ENCODE measurements at regions not wholly inside any gene's neighbourhood (a gene's known extent, or its start where the extent isn't known, plus 50 kb on each side); places are given as distances from the start of the nearest gene placed in this dataset.

DNA sequence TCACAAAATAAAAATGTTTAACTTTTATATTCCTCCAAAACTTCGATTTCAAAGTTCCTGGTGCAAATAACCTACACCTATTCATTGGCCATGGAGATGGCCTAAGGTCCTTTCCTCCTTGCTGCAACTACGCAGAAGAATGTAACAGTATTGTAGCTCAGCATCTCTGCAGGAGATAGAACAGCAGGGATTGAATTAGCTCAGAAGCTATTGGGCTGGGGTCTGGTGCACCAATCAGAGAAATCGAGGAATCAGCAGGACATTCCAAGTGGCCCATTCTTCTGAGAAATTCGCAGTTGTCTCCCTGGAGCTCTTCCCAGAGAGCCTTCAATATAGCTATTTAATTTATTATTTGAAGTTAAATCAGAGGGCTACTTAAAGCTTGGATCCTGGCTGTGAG lies 560.6 kb downstream of the GATA3 start:
- Histone ChIP-seq H3K27me3 (ENCODE audit: insufficient read depth, low read length) (no peaks in the 10 kb centered on the region), H4K20me1 (ENCODE audit: insufficient read depth) (no peaks in the 10 kb centered on the region), H3K4me3 (replicated peaks in 1 of 2; ENCODE audit: low read depth in 1 of 2, low read length in 2 of 2) (no peak overlapping the region), H3K9ac (ENCODE audit: low read length) (no peak overlapping the region), H3K4me2 (ENCODE audit: low read length) (no peak overlapping the region), H3K4me1 (ENCODE audit: control insufficient read depth in 1 of 2, insufficient read depth in 2 of 2, low read length in 2 of 2) (no peaks in the 10 kb centered on the region), H3K36me3 (ENCODE audit: control insufficient read depth in 1 of 2, insufficient read depth in 2 of 2, low read length in 2 of 2) (no peaks in the 10 kb centered on the region), H2AFZ (ENCODE audit: low read depth, low read length, poor library complexity, severe bottlenecking) (no peak overlapping the region), H3K27ac (ENCODE audit: low read depth, low read length) (no peak overlapping the region), H3K79me2 (ENCODE audit: insufficient read depth, low read length) (no peaks in the 10 kb centered on the region), H3K9me2 (ENCODE audit: insufficient read depth) (no peaks in the 10 kb centered on the region), H3K9me3 (ENCODE audit: control insufficient read depth in 1 of 2, insufficient read depth in 1 of 2, low read depth in 1 of 2, low read length in 2 of 2) (peaks cover 0 to 10% of the 10 kb centered on the region in 2 experiments; a peak in 3 of 4 replicates)
- ATAC-seq (no peak), DNase-seq (ENCODE audit: low read depth, low spot score) (no peak)
- RAD21 ChIA-PET (ENCODE audit: low non-redundant PET in 1 of 2, low total read pairs in 2 of 2, uncharacterized antibody in 2 of 2, unreplicated experiment in 2 of 2), result no interaction called here
- CTCF ChIA-PET, result no interaction called here
- intact Hi-C loops (cut with micrococcal nuclease), result no loop called here
- POLR2A ChIA-PET, result no interaction called here
- TF ChIP-seq CBX3 (IDR thresholded peaks at IDR 0.05; ENCODE audit: low read depth) (no peak), CEBPB (IDR thresholded peaks at IDR 0.05; ENCODE audit: low read depth) (no peak), EZH2phosphoT487 (IDR thresholded peaks at IDR 0.05; ENCODE audit: borderline replicate concordance) (no peak), JUND (IDR thresholded peaks at IDR 0.05) (no peak), POLR2AphosphoS5 (IDR thresholded peaks at IDR 0.05; ENCODE audit: low read depth, low read length) (no peak), SP1 (IDR thresholded peaks at IDR 0.05; ENCODE audit: low read depth) (no peak), ZNF274 (IDR thresholded peaks at IDR 0.05; ENCODE audit: low read depth, low read length) (no peak), TCF7L2 (IDR thresholded peaks at IDR 0.05; ENCODE audit: borderline replicate concordance, extremely low read depth, insufficient read depth, insufficient read length) (no peak)
- TF ChIP-seq, protein P1, sequence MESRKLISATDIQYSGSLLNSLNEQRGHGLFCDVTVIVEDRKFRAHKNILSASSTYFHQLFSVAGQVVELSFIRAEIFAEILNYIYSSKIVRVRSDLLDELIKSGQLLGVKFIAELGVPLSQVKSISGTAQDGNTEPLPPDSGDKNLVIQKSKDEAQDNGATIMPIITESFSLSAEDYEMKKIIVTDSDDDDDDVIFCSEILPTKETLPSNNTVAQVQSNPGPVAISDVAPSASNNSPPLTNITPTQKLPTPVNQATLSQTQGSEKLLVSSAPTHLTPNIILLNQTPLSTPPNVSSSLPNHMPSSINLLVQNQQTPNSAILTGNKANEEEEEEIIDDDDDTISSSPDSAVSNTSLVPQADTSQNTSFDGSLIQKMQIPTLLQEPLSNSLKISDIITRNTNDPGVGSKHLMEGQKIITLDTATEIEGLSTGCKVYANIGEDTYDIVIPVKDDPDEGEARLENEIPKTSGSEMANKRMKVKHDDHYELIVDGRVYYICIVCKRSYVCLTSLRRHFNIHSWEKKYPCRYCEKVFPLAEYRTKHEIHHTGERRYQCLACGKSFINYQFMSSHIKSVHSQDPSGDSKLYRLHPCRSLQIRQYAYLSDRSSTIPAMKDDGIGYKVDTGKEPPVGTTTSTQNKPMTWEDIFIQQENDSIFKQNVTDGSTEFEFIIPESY (IDR thresholded peaks at IDR 0.05; ENCODE audit: extremely low read depth, insufficient replicate concordance, low read length), result no peak
- TF ChIP-seq, protein P2, sequence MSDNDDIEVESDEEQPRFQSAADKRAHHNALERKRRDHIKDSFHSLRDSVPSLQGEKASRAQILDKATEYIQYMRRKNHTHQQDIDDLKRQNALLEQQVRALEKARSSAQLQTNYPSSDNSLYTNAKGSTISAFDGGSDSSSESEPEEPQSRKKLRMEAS (IDR thresholded peaks at IDR 0.05), result no peak
- no TSS peak for BruUV-seq (replicated peaks)

Data from HCT116 (cell line).